ENCODE measurements at regions not wholly inside any gene's neighbourhood (a gene's known extent, or its start where the extent isn't known, plus 50 kb on each side); places are given as distances from the start of the nearest gene placed in this dataset.

GRCh38 chr16:26317885-26318284 lies 626.1 kb downstream of the HS3ST4 start:
- TF ChIP-seq CTCF (IDR thresholded peaks at IDR 0.05): no peak
- TF ChIP-seq POLR2A (IDR thresholded peaks at IDR 0.05): no peak

Measured in vagina (tissue), 2 donors.